Umbilical cord (tissue), 1 donor: ENCODE measurements at regions not wholly inside any gene's neighbourhood (a gene's known extent, or its start where the extent isn't known, plus 50 kb on each side); places are given as distances from the start of the nearest gene placed in this dataset.
"Not testable (repeated sequence)": the region's sequence is repeated elsewhere in the genome, so short reads cannot be mapped to it uniquely, and the experiment has no call there.

ENCODE experiments used
- DNase-seq: peaks from one replicate; pipeline ENCODE4 v3.0.0-alpha.2; 2015; ENCODE audit warnings: low spot score

GRCh38 chr13:73677048-73677601 is 457.1 kb downstream of the KLF12 start:
- DNase-seq, result peak; percentile 42

- DNase-seq, result no peak
Measured at GRCh38 chr13:73676550-73677047, 457.6 kb downstream of the KLF12 start.

GRCh38 chr13:73675821-73676220 is 458.4 kb downstream of the KLF12 start:
- DNase-seq, result no peak

GRCh38 chr13:73674570-73674969 is 459.6 kb downstream of the KLF12 start:
- no peak for DNase-seq

- DNase-seq, result no peak
Measured at GRCh38 chr13:73673931-73674330, 460.3 kb downstream of the KLF12 start.

GRCh38 chr13:73672492-73672891 is 461.7 kb downstream of the KLF12 start:
- peak; percentile 29 for DNase-seq

GRCh38 chr13:73671732-73672131 is 462.5 kb downstream of the KLF12 start:
- no peak for DNase-seq

GRCh38 chr13:73671011-73671410 is 463.2 kb downstream of the KLF12 start:
- no peak for DNase-seq

- DNase-seq, result no peak
Measured at GRCh38 chr13:73667756-73668155, 466.4 kb downstream of the KLF12 start.

- no peak for DNase-seq
Measured at GRCh38 chr13:73665261-73665660, 468.9 kb downstream of the KLF12 start.

- DNase-seq, result no peak
Measured at GRCh38 chr13:73664851-73665250, 469.4 kb downstream of the KLF12 start.

- no peak for DNase-seq
Measured at GRCh38 chr13:73662833-73663232, 471.4 kb downstream of the KLF12 start.

- DNase-seq, result no peak
Measured at GRCh38 chr13:73661687-73662425, 472.3 kb downstream of the KLF12 start.

GRCh38 chr13:73661066-73661465 is 473.1 kb downstream of the KLF12 start:
- DNase-seq, result no peak

- DNase-seq, result no peak
Measured at GRCh38 chr13:73658639-73659038, 475.6 kb downstream of the KLF12 start.

- no peak for DNase-seq
Measured at GRCh38 chr13:73657821-73658540, 476.2 kb downstream of the KLF12 start.

- no peak for DNase-seq
Measured at GRCh38 chr13:73656863-73657262, 477.3 kb downstream of the KLF12 start.

GRCh38 chr13:73653688-73654087 is 480.5 kb downstream of the KLF12 start:
- no peak for DNase-seq

GRCh38 chr13:73647417-73647816 is 486.8 kb downstream of the KLF12 start:
- DNase-seq, result no peak

GRCh38 chr13:73640476-73641179 is 493.6 kb downstream of the KLF12 start:
- DNase-seq, result not testable (repeated sequence)

- DNase-seq, result no peak
Measured at GRCh38 chr13:73635166-73635787, 498.9 kb downstream of the KLF12 start.
